DMS114 treated with DMSO at 0.1 percent for 48 hours (cell line): ENCODE measurements at regions not wholly inside any gene's neighbourhood (a gene's known extent, or its start where the extent isn't known, plus 50 kb on each side); places are given as distances from the start of the nearest gene placed in this dataset.
"Not testable (repeated sequence)": the region's sequence is repeated elsewhere in the genome, so short reads cannot be mapped to it uniquely, and the experiment has no call there.

Source experiments
- DNase-seq: peaks from one replicate; lab custom pipeline; 2025; ENCODE audit not compliant: unreplicated experiment; lab: John Stamatoyannopoulos, UW

GRCh38 chr17:77036841-77037381, 103.9 kb upstream of the SEC14L1 start:
- no peak for DNase-seq

GRCh38 chr17:77037943-77038342, 102.8 kb upstream of the SEC14L1 start:
- no peak for DNase-seq

- DNase-seq: no peak
Measured at GRCh38 chr17:77038884-77039555, 101.7 kb upstream of the SEC14L1 start.

DNA sequence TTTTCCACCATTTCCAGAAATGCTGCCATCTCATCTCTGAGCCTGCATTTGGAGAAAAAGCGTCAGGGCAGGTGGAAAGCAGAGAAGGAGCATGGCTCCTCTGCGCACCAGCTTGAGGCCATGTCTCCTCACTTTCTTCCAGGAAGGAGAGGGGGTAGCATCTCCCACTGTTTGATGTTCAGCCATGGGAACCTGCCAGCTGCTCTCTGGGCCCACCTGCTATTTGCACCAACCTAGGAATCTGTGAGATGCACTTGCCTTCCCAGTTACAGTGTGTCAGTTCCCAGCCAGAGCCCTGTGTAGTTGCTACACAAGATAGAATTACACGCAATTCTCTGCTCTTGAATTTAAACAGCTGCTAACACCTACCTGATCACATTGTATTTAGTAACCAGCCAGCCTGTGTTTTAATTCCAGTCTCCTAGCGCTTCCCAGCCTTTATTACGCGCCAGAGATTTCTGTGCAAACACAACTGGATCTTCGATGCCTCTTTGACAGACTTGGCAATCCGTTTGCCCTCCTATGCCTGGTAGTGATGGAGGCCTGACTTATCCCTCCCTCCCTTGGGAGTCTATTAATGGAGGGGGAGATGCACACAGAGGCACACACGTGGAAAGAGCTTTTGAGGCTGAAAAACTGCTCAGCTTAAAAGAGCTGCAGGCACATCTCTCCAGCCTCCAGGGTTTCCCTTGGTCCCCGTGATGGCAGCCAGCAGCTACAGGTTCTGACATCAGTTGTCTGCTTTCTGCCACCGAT, 98.1 kb upstream of the SEC14L1 start:
- DNase-seq: no peak

DNA sequence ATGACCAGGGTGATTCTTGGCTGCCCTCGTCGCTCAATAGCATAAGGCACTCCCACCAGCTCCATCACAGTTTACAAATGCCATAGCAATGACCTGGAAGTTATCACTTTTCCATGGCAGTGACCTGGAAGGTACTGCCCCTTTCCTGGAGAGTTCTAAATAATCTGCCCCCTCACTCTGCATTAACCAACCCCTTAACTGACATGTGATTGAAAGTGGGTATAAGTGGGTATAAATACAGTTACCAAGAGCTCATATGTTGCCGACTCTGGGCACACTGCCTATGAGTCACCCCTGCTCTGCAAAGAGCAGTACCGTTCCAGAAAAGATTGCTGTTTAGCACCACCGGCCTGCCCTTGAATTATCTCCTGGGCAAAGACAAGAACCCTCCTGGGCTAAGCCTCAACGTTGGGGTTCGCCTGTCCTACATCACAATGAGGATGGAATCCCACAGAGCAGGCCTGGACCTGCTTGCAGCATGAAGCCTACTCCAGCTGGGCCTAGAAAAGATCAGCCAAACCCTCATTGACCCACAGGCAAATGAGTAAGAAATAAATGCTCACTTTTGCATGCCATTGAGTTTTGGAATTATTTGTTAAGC, 95.2 kb upstream of the SEC14L1 start:
- no peak for DNase-seq

- DNase-seq: no peak
Measured at GRCh38 chr17:77049440-77049839, 91.3 kb upstream of the SEC14L1 start.

- not testable (repeated sequence) for DNase-seq
Measured at GRCh38 chr17:77050901-77051300, 89.9 kb upstream of the SEC14L1 start.

DNA sequence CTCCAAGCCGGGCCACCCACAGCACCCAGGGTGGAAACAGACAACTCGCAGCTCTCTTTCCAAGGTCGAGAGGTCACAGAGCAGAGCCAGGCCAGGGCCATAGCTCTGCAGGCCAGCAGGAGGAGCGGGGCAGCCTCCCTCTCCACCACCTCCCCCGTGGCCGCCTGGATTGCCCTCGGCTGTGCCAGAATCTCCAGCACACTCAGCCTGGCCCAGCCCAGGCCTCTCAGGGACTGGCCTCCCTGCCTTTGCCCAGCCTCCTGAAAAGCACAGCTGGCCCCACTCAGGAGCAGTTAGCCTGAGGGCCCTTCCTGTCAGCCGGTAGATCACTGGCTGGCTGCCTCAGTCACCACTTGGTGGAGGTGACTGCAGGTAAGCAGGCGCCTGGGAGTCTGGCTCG, 85.8 kb upstream of the SEC14L1 start:
- no peak for DNase-seq

GRCh38 chr17:77055453-77055852, 85.3 kb upstream of the SEC14L1 start:
- no peak for DNase-seq

- no peak for DNase-seq
Measured at GRCh38 chr17:77058016-77058415, 82.8 kb upstream of the SEC14L1 start.

- no peak for DNase-seq
Measured at GRCh38 chr17:77061669-77062068, 79.1 kb upstream of the SEC14L1 start.

GRCh38 chr17:77064598-77064997, 76.2 kb upstream of the SEC14L1 start:
- no peak for DNase-seq

DNA sequence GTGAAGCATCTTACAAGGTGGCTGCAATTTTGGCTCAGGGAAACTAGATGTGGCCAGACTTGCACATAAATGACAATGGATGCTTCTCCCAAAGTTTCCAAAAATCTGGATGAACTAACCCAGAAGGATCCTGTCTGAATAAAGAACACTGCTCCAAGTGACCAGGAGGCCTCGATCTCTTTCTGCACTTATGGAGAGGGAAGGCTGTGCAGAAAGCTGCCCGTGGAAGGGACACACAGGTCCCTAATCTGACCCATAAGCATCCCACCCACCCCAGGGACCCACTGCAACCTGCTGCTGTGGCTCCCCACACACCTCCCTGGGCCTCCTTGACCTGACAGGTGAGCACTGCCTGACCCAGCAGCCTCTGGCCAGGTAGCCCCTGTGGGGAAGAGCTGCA, 74.6 kb upstream of the SEC14L1 start:
- DNase-seq: no peak

GRCh38 chr17:77066726-77067409, 73.9 kb upstream of the SEC14L1 start:
- DNase-seq: peak; percentile 36

DNA sequence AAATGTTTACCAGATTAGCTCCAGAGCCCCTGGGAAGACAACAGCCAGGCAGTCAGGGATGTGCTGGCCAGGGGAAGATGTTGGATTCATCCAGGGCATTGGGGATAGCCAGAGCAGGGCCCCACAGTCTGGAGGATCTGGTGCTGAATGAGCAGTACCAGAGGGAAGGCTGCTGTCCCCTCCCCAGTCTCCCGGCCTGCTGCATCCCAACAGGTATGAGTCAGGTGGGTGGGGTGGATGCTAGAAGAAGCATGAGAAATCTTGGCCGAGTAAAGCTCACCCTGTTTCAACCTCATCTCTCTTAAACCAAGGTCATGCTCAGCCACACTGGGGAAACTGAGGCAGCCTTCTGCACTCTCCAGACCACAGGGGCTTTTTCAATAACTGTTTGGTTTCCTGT, 71.9 kb upstream of the SEC14L1 start:
- no peak for DNase-seq

GRCh38 chr17:77070888-77071279, 69.9 kb upstream of the SEC14L1 start:
- DNase-seq: no peak

GRCh38 chr17:77071925-77072490, 68.8 kb upstream of the SEC14L1 start:
- no peak for DNase-seq

DNA sequence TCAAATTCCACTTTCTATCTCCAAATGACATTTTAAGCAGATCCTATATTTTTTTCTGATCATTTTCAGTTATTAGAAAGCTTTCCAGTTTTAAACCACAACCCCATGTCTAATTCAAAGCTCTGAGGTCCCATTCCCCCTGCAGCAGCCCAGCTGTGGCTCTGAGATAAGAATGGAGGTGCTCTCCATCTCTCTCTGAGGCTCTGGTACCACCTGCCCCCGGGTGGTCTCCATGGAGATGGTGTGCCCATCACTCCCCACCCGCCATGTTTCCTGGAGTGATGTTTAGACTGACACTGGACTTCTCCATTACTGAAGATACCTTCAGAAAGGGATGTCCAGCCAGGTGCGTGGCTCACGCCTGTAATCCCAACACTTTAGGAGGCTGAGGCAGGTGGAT, 68.1 kb upstream of the SEC14L1 start:
- no peak for DNase-seq

GRCh38 chr17:77074681-77075080, 66.1 kb upstream of the SEC14L1 start:
- no peak for DNase-seq

GRCh38 chr17:77076124-77076830, 64.5 kb upstream of the SEC14L1 start:
- DNase-seq: no peak

DNA sequence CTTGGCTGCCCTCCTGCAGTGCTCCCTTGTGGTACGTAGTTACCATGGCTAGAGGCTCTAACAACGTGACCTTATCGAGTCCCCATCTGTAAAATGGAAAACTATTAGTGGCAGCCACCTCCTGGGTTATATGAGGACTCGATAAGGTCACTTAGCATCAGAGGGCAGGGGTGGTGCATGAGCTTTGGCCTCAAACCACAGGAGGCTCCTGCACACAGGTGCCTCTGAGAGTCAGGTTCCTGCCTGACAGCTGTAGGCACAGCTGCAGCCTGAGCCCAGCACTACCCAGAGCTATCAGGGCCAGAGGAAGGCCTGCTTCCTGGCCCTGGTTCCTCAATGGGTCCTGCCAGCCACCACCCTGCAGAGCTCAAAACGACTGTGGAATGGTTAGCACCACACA, 57.2 kb upstream of the SEC14L1 start:
- DNase-seq: no peak
